ENCODE measurements at regions not wholly inside any gene's neighbourhood (a gene's known extent, or its start where the extent isn't known, plus 50 kb on each side); places are given as distances from the start of the nearest gene placed in this dataset.

DNA sequence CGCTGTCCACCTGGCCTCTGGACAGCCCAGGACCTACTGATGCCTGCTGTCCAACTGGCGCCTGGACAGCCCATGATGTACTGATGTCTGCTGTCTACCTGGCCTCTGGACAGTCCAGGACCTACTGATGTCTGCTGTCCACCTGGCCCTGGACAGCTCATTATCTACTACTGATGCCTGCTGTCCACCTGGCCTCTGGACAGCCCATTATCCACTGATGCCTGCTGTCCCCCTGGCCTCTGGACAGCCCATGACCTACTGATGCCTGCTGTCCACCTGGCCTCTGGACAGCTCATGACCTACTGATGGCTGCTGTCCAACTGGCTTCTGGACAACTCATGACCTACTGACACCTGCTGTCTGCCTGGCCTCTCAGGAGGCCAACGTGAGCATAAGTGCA, 208.1 kb downstream of the TEX29 start:
- no peaks in the 10 kb centered on the region for H3K27me3 ChIP-seq (ENCODE audit: insufficient read depth, low read length)
- TF ChIP-seq, protein P1, sequence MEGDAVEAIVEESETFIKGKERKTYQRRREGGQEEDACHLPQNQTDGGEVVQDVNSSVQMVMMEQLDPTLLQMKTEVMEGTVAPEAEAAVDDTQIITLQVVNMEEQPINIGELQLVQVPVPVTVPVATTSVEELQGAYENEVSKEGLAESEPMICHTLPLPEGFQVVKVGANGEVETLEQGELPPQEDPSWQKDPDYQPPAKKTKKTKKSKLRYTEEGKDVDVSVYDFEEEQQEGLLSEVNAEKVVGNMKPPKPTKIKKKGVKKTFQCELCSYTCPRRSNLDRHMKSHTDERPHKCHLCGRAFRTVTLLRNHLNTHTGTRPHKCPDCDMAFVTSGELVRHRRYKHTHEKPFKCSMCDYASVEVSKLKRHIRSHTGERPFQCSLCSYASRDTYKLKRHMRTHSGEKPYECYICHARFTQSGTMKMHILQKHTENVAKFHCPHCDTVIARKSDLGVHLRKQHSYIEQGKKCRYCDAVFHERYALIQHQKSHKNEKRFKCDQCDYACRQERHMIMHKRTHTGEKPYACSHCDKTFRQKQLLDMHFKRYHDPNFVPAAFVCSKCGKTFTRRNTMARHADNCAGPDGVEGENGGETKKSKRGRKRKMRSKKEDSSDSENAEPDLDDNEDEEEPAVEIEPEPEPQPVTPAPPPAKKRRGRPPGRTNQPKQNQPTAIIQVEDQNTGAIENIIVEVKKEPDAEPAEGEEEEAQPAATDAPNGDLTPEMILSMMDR (IDR thresholded peaks at IDR 0.05; ENCODE audit: extremely low read depth, low read depth, low read length), result no peak

DNA sequence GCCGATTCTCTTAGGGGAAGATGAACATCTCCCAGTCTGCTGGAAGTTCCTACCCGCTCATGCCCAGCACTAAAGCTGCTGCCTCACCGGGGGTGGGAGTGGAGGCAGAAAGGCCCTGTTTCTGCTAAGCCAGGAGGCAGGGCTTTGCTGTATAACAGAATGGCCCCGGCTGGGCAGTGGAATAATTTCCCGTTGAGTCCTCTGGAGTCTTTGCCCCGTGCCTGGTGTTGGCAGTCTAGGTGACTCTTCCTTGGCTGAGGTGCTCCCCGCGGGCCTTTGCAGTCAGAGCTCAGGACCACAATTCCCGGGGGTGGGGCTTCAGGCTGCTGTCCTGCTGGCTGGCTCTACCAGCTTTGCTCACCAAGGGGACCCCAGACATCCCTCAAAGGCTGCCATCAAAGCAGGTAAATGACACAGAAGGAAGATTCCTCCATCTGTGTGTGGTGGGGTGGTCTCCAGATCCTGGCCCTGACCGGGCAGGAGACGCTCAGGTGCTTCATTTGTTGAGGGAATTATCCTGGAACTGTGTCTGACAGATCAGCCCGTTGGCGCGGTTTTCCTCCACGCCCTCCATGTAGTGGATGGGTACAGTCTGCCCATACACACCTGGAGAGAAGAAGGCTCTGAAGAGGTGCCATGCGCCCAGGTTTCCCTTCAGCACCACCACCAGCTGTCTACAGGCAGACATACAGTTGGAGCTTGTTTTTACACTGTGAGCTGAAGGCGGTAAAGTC, 209.9 kb downstream of the TEX29 start:
- H3K9me3 ChIP-seq (ENCODE audit: low read depth, low read length), result no peaks in the 10 kb centered on the region
- no peak overlapping the region for H2AFZ ChIP-seq (ENCODE audit: low read length)
- no peak for DNase-seq (ENCODE audit: insufficient read length, low spot score, missing footprints)
- no peaks in the 10 kb centered on the region for H3K4me1 ChIP-seq (ENCODE audit: insufficient read depth, low read length)
- H3K27ac ChIP-seq (ENCODE audit: low read depth, low read length), result no peak overlapping the region
- H3K36me3 ChIP-seq (ENCODE audit: insufficient read depth, low read length), result no peaks in the 10 kb centered on the region
- H3K4me3 ChIP-seq (ENCODE audit: insufficient read depth, low read length), result no peak overlapping the region
- TF ChIP-seq, protein P1 (IDR thresholded peaks at IDR 0.05; ENCODE audit: extremely low read depth, low read depth, low read length), result no peak
- H4K20me1 ChIP-seq (ENCODE audit: insufficient read depth, low read length), result no peaks in the 10 kb centered on the region
- H3K79me2 ChIP-seq (ENCODE audit: insufficient read depth, low read length), result no peaks in the 10 kb centered on the region
- no peak overlapping the region for H3K4me2 ChIP-seq (ENCODE audit: insufficient read depth, low read length)
- H3K27me3 ChIP-seq (ENCODE audit: insufficient read depth, low read length), result no peaks in the 10 kb centered on the region

More for the DNA sequence above, 208.1 kb downstream of the TEX29 start:
- Histone ChIP-seq H3K4me2 (ENCODE audit: insufficient read depth, low read length) (no peak overlapping the region), H3K4me1 (ENCODE audit: insufficient read depth, low read length) (no peaks in the 10 kb centered on the region), H3K27ac (ENCODE audit: low read depth, low read length) (no peak overlapping the region), H2AFZ (ENCODE audit: low read length) (no peak overlapping the region), H3K9me3 (ENCODE audit: low read depth, low read length) (no peaks in the 10 kb centered on the region), H3K36me3 (ENCODE audit: insufficient read depth, low read length) (no peaks in the 10 kb centered on the region), H4K20me1 (ENCODE audit: insufficient read depth, low read length) (no peaks in the 10 kb centered on the region), H3K4me3 (ENCODE audit: insufficient read depth, low read length) (no peak overlapping the region), H3K79me2 (ENCODE audit: insufficient read depth, low read length) (no peaks in the 10 kb centered on the region)
- DNase-seq (ENCODE audit: insufficient read length, low spot score, missing footprints), result no peak

DNA sequence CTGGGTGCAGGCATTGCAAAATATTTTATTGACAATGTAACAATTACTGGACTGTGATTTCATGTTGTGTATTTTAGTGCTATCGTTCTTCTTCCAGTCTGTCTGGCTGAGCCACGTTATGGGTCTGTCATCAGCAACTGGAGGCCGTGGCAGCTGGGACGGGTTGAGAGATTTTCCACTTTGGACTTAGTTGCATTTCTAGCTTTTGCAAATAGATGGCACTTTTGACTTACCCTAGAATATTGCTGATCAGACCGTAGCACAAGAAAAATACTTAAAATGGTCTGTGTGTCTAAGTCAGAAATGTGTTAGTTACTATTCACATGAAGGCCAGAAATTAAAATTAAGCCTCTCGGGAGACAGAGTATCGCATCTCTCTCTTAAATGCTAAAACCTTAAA, 211.1 kb downstream of the TEX29 start:
- no peak overlapping the region for H3K4me2 ChIP-seq (ENCODE audit: insufficient read depth, low read length)
- no peak overlapping the region for H3K27ac ChIP-seq (ENCODE audit: low read depth, low read length)
- H3K4me1 ChIP-seq (ENCODE audit: insufficient read depth, low read length), result no peaks in the 10 kb centered on the region
- no peak overlapping the region for H3K4me3 ChIP-seq (ENCODE audit: insufficient read depth, low read length)
- H3K27me3 ChIP-seq (ENCODE audit: insufficient read depth, low read length), result no peaks in the 10 kb centered on the region
- H4K20me1 ChIP-seq (ENCODE audit: insufficient read depth, low read length), result no peaks in the 10 kb centered on the region
- H2AFZ ChIP-seq (ENCODE audit: low read length), result no peak overlapping the region
- TF ChIP-seq, protein P1 (IDR thresholded peaks at IDR 0.05; ENCODE audit: extremely low read depth, low read depth, low read length), result no peak
- H3K36me3 ChIP-seq (ENCODE audit: insufficient read depth, low read length), result no peaks in the 10 kb centered on the region
- DNase-seq (ENCODE audit: insufficient read length, low spot score, missing footprints), result no peak
- no peaks in the 10 kb centered on the region for H3K79me2 ChIP-seq (ENCODE audit: insufficient read depth, low read length)
- no peaks in the 10 kb centered on the region for H3K9me3 ChIP-seq (ENCODE audit: low read depth, low read length)

DNA sequence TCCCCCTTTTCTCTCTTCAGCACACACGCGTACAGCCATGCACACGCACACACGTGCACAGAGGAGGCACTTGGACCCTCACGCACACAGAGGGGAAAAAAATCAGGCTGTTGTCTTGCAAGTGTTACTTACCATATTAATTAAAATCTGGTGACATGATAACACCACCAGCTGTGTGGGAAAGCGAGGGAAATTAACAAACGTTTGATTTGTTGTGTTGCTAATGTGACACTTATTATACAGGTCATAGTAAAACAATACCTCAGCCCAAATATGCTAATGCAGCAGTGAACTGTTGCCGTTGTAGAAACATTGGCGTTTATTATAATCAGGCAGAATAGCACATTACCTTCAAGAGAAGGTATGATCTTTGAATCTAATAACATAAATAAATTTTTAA, 211.7 kb downstream of the TEX29 start:
- no peaks in the 10 kb centered on the region for H3K4me1 ChIP-seq (ENCODE audit: insufficient read depth, low read length)
- H2AFZ ChIP-seq (ENCODE audit: low read length), result no peak overlapping the region
- no peaks in the 10 kb centered on the region for H3K9me3 ChIP-seq (ENCODE audit: low read depth, low read length)
- no peak for DNase-seq (ENCODE audit: insufficient read length, low spot score, missing footprints)
- TF ChIP-seq, protein P1 (IDR thresholded peaks at IDR 0.05; ENCODE audit: extremely low read depth, low read depth, low read length), result no peak
- no peaks in the 10 kb centered on the region for H4K20me1 ChIP-seq (ENCODE audit: insufficient read depth, low read length)
- no peak overlapping the region for H3K27ac ChIP-seq (ENCODE audit: low read depth, low read length)
- H3K4me2 ChIP-seq (ENCODE audit: insufficient read depth, low read length), result no peak overlapping the region
- H3K36me3 ChIP-seq (ENCODE audit: insufficient read depth, low read length), result no peaks in the 10 kb centered on the region
- H3K4me3 ChIP-seq (ENCODE audit: insufficient read depth, low read length), result no peak overlapping the region
- H3K79me2 ChIP-seq (ENCODE audit: insufficient read depth, low read length), result no peaks in the 10 kb centered on the region
- H3K27me3 ChIP-seq (ENCODE audit: insufficient read depth, low read length), result no peaks in the 10 kb centered on the region
